Skeletal muscle cell (primary cell): ENCODE measurements at regions not wholly inside any gene's neighbourhood (a gene's known extent, or its start where the extent isn't known, plus 50 kb on each side); places are given as distances from the start of the nearest gene placed in this dataset.

Experiments
- DNase-seq: peaks from one replicate; pipeline ENCODE4 v3.0.0-alpha.2; 2010; ENCODE audit warnings: low read depth
- H3K4me3 ChIP-seq: 2 replicates; pipeline ENCODE4 v1.5.1; 2011; ENCODE audit warnings: low read depth, mild to moderate bottlenecking, control low read depth, low read length, moderate library complexity

DNA sequence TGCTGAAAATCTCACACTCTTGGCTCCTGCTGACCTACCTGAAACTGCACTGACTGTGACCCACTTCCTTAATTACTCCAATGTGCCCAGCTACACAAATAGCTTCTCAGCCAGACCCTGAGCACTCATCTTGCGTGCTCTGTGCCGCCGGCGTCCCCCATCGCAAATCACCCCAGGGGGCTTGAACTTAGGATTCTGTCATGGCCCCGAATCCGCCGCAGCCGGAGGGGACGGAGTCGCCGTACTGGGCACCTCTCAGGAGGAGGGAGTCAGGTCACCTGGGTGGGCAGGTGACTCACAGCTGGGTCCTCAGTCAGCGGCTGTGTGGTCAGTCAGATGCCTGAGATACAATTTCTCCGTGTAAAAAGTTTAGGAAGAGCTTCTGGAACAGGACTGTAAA, 804.9 kb upstream of the SALL3 start:
- H3K4me3 ChIP-seq, result no peak overlapping the region
- DNase-seq, result no peak

GRCh38 chr18:78178812-78179211, 800.8 kb upstream of the SALL3 start:
- H3K4me3 ChIP-seq, result no peak overlapping the region
- no peak for DNase-seq

DNA sequence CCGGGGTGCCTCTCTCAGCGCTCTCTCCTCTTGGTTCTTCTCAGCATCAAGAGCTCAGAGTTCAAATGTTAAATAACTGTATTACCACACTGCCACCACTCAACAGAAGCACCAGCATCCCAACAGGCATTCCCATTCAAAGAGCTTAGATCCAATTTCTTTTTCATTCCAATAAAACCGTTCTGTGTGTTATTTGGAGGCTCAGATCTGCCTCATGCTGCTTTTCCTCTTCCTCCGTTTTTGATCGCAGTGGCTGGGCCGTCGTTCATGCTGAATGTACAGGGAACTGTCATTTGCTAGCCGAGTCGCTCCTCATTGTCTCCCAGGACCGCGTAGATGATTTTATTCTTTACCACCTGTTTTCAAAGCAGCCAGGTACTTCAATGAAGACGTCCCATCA, 798.9 kb upstream of the SALL3 start:
- no peak for DNase-seq
- no peak overlapping the region for H3K4me3 ChIP-seq

DNA sequence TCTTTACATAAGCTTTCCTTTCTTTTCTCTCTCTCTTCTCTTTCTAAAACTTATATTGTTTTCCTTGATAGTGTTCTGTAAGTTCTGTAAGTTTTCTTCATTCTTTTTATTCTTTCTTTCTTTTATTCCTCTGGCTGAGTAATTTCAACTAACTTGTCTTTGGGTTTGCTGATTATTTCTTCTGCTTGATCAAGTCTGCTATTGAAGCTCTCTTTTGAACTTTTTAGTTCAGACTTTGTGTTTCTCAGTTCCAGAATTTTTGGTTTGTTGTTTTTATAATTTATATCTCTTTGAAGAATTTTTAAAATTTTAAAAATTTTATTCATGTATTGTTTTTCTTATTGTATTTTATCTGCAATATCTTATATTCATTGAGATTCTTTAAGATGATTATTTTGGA, 795.8 kb upstream of the SALL3 start:
- H3K4me3 ChIP-seq, result no peak overlapping the region
- no peak for DNase-seq

DNA sequence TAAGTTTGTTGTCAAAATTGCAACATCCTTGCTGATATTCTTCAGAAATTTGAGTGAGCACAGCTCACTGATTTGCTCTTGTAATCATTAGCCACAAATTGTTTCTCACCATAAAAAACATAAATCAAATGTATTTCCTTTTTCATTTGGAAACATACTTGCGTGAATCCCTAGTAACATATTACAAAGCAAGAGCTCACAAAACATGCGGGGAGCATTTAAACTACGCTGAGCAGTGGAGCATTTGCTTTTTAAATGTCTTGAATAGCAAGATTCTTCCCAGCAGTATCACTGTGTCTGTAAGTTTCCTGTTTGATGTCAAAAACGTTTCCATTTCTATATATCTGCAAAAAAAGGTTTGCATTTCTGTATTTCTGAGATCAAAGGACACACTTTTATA, 788.3 kb upstream of the SALL3 start:
- DNase-seq, result no peak
- no peak overlapping the region for H3K4me3 ChIP-seq

DNA sequence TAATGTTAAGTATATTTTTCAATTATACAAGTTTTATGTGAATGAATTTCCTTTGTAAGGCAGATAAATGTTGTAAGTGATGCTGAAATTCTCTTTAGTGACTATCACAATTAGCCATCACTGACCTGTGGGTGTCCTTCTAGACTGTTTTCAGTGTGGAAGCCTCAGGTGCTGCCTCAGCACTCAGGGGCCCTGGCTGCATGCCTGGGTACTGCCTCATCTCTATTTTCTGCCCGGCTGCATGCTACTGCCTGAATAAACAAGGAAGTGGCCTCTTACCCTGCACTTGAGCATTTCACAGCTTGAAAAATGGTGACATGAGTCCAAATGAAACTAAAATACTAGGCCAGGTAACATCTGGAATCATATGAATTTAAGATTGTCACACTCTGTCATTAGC, 787.6 kb upstream of the SALL3 start:
- no peak for DNase-seq
- no peak overlapping the region for H3K4me3 ChIP-seq

DNA sequence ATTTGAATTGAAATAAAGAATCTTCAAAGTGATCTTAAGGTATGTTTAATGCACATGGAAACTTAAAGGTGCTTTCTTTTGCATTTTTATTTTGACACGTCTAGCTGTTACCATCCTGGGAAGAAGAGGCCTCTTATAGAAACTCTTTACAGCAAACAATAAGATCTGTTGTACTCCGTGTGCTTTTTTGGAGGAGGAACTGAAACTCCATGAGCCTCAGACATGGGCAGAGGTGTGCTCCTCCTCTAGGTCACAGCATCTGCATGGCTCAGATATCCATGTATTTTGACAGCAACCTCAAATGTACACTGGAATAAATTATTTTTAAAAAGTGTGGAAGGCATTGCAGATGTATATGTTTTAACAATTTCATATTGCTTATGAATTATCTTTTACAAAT, 783.3 kb upstream of the SALL3 start:
- no peak for DNase-seq
- H3K4me3 ChIP-seq, result no peak overlapping the region

DNA sequence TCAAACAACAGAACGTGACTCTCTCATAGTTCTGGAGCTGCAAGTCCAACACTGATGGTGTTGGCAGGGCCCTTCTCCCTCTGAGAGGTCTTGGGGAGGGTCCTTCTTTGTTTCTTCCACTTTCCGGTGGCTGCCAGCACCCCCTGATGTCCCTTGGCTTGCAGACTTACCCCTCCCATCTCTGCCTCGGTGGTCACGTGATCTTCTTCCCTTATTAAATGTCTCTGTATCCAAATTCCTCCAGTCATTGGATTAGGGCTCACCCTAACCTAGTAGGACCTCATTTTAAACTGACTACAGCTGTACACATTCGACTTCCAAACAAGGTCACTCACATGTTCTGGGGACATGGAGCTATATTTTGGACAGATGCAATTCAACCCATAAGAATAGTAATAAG, 780.6 kb upstream of the SALL3 start:
- DNase-seq, result no peak
- no peak overlapping the region for H3K4me3 ChIP-seq

- no peak overlapping the region for H3K4me3 ChIP-seq
- DNase-seq, result no peak
Observed at GRCh38 chr18:78199611-78200010, 780.0 kb upstream of the SALL3 start.

GRCh38 chr18:78207942-78208341, 771.7 kb upstream of the SALL3 start:
- H3K4me3 ChIP-seq, result no peak overlapping the region
- no peak for DNase-seq

DNA sequence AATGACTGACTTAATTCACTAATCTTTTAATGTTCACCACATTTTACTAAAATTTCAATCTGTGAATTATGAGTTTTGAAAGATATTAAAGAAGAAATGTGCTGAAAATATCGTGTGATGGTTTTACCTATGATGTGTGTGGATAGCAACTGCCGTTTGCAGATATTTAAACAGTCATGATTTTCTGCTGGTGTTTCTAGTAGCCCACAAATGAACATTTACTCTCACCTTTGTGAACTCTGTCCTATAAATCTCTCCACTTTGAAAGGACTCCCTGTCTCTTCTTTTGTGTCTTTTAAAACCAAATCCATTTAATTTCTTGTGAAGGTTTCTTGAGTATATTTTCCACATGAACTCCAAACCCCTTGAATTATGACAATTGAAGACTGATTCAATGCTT, 771.2 kb upstream of the SALL3 start:
- no peak overlapping the region for H3K4me3 ChIP-seq
- no peak for DNase-seq

DNA sequence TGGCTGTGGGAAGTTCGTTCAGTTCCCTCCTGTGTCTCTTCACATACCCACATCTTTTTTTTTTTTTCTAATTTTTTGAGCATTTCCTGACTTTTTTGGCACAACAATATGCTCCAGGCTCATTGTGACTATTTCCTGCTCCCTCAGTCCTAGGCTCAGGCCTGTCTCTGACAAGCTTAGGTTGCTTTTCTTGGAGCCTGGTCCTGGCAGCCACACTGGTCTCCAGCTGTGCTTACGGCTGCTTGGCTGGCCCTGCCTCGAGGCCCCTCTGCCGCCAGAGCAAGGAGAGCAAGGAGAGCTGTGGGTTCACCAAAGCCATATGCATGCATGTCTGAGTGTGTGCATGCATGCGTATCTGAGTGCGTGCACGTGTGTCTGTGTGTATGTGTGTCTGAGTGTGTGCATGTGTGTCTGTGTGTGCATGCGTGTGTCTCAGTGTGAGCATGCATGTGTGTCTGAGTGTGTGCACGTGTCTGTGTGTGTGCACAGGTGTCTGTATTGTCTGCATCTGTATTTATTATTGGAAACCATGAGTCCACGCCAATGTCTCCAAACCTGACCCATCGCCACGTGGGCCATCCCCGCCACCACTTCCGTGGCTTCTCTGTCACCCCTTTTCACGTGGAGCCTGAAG, 766.1 kb upstream of the SALL3 start:
- H3K4me3 ChIP-seq, result no peak overlapping the region
- no peak for DNase-seq

GRCh38 chr18:78221496-78221895, 758.1 kb upstream of the SALL3 start:
- DNase-seq, result no peak
- no peak overlapping the region for H3K4me3 ChIP-seq

- DNase-seq, result no peak
- H3K4me3 ChIP-seq, result no peak overlapping the region
Observed at GRCh38 chr18:78228974-78229373, 750.6 kb upstream of the SALL3 start.

DNA sequence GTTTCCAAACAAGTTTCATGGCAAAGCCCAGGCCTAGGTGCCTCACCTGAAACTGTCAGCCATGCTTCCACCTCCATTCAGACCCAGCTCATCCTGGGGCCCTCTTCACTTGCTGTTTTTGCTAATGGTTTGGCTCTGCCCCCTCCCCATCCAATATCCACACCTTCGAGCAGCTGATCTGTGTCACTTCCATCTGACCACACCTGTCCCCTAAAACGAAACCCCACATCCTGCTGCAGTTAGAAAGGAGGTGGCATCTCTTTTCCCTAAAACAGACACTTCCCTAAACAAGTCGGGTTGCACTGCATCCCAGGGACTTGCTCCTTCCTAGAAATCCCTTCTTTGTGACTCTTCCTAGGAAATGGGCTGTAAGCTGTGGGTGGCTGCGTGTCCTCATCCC, 748.7 kb upstream of the SALL3 start:
- no peak for DNase-seq

DNA sequence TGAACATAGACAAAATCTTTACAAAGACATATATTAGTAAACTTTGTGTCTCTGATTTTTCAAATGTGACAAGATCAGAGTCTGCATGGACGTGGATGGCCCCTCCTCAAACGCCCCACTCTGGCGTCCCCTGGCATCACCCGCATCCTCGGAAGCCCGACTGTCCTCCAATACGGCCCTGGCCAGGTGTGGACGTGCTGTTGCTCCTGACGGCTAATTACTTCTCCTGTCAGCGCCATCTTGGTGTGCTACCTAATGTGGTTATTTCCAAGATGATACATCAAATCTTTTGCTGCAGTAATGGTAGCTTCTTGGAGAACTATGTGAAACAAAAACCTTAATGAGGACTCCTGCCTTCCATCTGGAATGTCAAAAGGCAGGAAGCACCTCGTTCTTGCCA, 747.4 kb upstream of the SALL3 start:
- H3K4me3 ChIP-seq, result no peak overlapping the region
- DNase-seq, result no peak

More for the DNA sequence above, 748.7 kb upstream of the SALL3 start:
- no peak overlapping the region for H3K4me3 ChIP-seq

- no peak for DNase-seq
- no peak overlapping the region for H3K4me3 ChIP-seq
Observed at GRCh38 chr18:78237864-78238263, 741.8 kb upstream of the SALL3 start.

DNA sequence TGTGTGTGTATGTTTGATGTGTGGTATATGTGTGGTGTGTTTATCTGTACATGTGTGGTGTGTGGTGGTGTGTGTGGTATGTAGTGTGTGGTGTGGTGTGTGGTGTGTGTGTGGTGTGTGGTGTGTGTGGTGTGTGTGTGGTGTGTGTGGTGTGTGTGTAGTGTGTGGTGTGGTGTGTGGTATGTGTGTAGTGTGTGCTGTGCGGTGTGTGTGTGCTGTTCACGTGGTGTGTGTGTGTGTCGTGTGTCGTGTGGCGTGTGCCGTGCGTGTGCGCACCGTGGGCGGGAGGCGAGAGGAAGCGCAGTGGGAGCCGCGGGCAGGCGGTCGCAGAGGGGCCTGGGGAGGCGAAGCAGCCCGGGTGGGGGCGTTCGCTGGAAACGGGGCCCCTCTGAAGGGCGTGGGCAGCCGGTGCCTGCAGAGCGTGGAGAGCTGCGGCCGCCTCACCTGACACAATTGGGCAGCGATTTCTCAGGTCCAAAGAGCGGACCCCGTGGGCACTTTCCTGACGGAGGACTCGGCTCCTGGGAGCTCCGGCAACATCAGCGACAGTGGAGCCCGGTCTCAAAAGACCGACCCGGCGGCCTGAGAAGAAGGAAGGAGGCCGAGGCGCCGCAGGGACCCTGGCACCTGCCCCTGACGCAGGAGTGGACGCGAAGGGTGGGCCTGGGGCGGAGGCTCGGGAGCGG, 741.1 kb upstream of the SALL3 start:
- H3K4me3 ChIP-seq, result no peak overlapping the region
- DNase-seq, result no peak

GRCh38 chr18:78239090-78239457, 740.5 kb upstream of the SALL3 start:
- no peak for DNase-seq

DNA sequence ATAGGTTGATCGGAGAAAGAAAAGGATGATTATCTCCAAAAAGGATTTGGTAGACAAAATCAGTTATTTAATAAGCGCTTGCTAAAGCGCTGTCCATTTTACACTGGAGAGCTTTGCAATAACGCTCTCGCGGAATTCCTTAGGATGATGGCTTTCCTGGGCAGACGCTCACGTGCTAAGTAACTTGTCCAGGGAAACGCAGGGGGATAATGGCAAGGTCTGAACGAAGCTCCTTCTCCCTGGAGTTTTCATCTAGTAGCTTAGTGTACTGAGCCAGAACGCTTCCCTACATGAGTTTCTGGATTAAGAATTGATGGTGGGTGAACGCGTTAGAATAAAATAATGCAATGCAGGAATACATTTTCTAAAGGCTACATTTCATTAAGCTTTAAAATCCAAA, 739.5 kb upstream of the SALL3 start:
- no peak for DNase-seq
- no peak overlapping the region for H3K4me3 ChIP-seq

More at GRCh38 chr18:78239090-78239457, 740.5 kb upstream of the SALL3 start:
- H3K4me3 ChIP-seq, result no peak overlapping the region

DNA sequence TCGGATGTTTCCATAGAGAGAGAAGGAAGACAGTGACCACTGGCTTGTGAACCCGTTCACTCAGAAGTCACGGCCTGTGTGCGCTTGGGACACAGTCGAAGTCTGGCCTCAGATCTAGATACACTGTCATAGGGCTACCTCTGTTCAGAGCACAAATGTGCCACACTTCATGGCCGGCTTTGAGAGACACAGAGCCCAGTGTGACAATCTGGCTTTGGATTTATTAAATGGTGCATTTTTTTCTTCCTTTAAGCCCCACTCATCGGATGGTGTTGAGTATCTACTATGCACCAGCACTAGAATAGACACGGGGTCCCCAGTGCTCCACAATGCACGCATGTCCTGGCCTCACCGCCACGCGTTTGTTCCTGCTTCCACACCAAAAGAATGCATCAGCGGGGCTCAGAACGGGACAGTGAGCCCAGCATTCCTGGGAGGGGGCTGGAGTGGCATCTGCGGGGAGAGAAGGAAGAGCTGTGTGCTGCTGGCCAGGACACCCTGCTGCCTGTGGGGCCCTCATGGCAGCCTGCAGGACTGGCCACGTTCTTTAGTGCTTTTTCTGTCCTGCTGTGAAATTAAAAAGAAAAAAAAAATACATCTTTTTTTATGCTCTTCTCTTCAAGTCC, 738.9 kb upstream of the SALL3 start:
- DNase-seq, result no peak
- H3K4me3 ChIP-seq, result no peak overlapping the region
